Inflammatory macrophage treated with lipopolysaccharide for 1 hour (primary cell): ENCODE measurements at regions not wholly inside any gene's neighbourhood (a gene's known extent, or its start where the extent isn't known, plus 50 kb on each side); places are given as distances from the start of the nearest gene placed in this dataset.
A peak's percentile ranks its signal among the peaks of the same experiment; 100 is the strongest.

ENCODE experiments used
- DNase-seq, 2 donors: peaks; one replicate each; pipeline ENCODE4 v3.0.0-alpha.2; 2020 to 2022

- DNase-seq = no peak
Observed at GRCh38 chr4:138740816-138741745, 274.5 kb upstream of the NOCT start.

DNA sequence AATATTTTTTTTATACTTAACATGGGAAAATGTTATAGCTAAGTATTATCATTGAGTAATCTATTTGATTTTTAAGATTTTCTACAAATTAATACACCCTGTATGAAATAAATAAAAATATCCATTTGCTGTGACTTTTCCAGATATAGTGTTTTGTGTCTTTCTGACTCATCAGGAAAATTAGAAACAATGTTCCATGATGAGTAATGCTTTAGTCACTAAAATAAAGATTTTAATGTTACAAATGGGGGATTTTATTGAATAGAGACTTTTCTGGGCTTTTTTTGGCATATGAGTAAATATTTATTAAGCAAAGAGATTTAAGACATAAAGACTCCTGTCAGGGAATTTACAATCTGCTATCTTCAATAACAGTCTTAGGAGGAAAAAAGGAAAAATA lies 279.2 kb upstream of the NOCT start:
- no peak for DNase-seq

- peak in 1 of 2 donors; percentile 3 for DNase-seq
Observed at GRCh38 chr4:138734746-138735145, 280.8 kb upstream of the NOCT start.

- DNase-seq = no peak
Observed at GRCh38 chr4:138728566-138728965, 287.0 kb upstream of the NOCT start.

DNA sequence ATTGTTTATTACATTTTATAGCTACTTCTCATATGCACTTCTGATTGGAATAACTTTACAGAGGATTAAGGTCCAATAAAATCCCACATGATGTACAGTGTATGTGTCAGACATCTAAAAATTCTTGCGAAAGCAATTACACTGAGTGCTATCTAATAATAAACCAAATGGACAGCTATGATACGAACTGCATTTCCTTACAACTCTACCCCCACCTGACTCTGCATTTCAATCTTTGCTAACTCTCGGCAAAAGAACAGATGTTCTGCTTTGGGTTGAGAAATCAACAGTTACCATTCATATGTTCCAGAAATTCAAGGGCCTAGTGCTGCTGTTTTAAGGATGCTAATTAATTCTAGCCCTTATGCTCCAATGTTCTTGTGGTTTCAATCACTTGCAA lies 287.9 kb upstream of the NOCT start:
- DNase-seq = no peak

GRCh38 chr4:138724530-138724929 lies 291.1 kb upstream of the NOCT start:
- no peak for DNase-seq

DNA sequence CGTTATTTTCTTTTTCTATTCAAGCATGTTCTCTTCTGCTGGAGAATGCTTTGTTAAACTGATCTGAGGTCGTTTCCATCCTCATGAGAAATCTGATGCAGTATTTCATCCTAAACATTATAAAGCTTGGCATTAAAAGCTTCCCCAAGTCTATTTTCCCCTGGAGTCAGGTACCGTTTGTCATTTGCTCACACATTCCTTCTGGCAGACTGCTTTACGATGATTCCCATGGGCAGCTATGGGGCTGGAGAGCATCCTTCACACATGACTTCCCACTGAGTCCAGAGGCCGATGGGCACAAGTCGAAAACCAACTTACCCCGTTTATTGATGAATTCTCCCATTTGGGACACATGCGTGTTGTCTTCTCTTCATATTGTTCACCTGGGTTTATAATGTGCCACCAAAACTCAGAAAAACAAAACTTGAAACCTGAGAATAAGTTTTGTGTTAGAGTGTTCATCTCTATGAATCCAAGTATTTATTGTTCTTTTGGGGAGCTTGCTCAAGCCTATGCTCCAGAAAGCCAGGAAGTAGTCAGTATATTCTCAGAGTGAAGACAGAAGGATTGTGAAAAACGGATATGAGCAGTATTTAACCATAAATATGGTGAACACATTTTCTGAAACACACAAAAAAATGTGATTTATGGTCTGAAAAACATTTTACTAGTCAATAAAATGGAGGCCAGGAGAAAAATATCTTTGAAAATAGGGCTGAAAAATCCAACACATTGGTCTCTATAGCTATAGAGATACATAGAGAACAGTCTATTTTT lies 298.8 kb upstream of the NOCT start:
- no peak for DNase-seq

GRCh38 chr4:138710297-138710696 lies 305.3 kb upstream of the NOCT start:
- no peak for DNase-seq

- DNase-seq = no peak
Observed at GRCh38 chr4:138709859-138710258, 305.7 kb upstream of the NOCT start.

DNA sequence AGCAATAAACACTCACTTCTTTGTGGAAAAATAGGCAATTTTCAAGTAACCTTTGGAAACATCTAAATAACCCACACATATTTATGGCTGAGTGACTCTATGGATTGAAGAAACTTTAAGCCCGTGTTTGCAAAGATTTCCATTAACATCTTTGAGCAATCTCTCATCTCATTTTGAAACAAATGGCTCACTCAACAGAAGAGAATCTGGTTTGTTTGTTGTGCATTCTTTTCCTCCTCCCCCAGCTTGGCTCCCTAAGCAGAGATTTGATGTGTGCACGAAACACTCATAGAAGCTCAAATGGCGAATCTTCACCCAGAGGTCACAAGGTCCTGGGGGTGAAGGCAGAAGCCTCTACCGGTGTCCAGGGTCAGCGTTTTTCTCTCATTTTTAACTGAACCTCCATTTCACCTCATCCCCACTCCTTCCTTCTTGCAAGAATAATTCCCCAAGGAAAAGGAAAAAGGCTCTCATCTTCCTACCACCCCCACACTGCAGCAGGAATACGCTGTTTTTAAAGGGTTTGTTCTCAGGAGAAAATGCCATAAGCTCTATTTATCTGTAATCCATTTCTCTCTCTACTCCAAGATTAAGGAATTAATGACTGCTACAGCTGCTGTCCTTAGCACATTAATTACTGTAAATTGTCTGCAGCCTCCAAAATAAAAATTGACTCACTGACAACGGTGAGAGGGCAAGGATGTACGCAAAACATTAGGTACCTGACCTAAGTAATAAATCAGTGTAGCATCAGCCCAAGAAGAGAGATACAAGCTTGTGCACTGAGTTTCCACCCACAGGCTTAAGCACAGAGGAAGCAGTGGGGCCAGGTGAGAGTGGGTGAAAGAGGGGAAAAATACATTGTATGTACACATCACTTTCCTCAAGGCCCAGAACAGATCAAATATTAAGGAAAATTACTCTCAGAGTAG lies 307.6 kb upstream of the NOCT start:
- DNase-seq = no peak

GRCh38 chr4:138706201-138706600 lies 309.4 kb upstream of the NOCT start:
- no peak for DNase-seq

GRCh38 chr4:138702190-138702824 lies 313.3 kb upstream of the NOCT start:
- no peak for DNase-seq

- DNase-seq = no peak
Observed at GRCh38 chr4:138698641-138699040, 316.9 kb upstream of the NOCT start.

DNA sequence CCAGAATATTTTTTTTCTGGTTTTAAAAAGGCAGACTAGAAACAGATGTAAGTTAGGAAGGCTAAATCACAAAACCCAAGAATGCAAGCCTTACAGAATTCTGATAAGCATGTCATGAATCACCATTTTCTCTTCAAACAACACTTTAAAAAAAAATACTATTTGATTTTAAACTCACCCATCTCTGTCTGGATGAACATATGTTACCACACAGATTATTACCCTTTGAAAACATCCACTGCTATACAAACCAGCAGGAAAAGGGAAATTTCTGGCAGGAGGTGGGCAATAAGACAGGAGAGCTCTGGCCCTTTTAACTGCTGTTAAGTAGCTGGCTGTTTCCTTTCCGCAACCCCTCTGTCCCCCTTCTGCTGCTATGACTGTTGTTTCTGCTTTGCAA lies 317.7 kb upstream of the NOCT start:
- DNase-seq = no peak

DNA sequence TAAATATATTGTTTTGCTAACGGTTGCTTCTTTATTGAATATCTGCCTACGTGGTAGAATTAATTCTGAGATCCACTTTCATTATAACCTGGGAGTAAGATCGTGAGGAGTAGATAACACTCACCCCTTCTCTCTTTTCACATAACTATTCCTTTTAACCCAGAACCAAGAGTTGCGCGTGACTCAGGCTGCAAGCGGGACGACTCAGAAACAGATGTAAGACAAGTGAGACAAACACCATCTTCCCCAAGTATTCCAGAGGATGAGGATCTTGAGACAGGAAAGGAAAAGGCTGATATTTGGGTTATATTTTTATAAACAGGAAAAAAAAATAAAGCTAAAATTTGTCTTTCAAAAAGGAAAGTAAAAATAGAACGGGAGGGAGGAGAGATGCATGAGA lies 318.8 kb upstream of the NOCT start:
- DNase-seq = no peak

GRCh38 chr4:138696058-138696457 lies 319.5 kb upstream of the NOCT start:
- no peak for DNase-seq

- DNase-seq = no peak
Observed at GRCh38 chr4:138693526-138693925, 322.1 kb upstream of the NOCT start.

DNA sequence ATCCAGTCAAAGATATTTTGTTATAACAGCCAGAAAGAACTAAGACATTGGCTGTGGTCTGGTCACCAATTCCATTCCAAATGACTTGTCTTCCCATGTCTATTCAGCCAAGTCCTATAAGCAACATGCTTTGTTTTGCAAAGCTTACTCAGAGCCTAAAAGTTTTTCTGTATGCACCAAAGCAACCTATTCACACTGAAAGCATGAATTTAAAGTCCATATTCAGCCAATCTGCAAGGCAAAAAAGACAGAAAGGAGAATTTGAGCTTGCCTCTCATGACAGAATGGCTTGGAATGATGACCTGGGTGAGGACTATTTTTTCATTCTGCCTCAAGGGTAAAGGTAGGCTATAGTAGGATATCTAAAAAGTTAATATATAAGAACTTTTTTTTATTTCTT lies 323.2 kb upstream of the NOCT start:
- DNase-seq = no peak

- DNase-seq = no peak
Observed at GRCh38 chr4:138689593-138689992, 326.0 kb upstream of the NOCT start.

DNA sequence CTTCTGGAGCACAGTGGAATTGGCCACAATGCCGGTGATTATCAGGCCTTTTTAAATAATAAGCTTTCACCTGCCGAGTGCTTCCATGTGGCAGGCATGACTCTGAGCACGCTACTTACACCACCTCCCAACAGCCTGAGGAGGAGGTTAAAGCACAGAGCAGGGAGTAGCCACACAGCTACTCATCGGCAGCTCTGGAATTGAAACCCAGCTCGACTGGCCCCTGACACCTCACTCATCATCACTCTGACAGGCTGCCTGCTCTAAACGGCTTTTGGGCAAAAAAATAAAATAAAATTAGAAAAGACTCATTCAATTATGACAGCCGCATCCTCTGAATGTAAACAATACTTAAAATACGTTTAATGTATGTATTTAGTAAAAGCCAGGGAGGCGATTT lies 326.4 kb upstream of the NOCT start:
- DNase-seq = no peak

DNA sequence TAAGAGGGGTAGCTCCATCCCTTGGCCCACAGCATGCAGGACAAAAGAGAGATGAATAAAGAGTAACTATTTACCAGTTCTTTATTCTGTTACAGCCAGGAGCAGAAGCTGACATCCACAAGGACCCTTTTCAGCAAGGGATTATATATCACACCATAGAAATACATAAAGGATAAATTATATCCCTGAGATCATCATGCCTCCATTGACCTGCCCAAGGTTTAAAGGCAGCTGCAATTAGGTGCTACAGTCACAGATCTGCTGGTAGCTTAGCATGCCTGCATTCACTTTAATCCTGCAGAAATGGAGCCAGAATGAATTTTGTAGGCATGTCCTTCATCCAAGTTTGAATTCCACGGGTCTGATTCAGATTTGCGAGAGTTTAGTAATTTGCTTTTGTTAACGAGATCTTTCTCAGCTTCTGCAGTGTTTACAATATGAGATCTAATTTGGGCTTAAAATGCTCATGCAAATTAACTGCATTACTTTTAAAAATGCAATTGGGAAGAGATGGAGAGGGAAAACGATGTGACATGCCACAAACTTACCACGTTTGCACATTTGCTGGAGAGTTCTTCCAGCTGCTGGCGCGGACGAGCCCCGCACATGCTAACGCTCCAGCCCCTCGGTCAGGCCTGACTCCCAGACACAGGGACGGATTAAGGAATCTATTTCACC lies 327.0 kb upstream of the NOCT start:
- DNase-seq = no peak
